ENCODE measurements at regions not wholly inside any gene's neighbourhood (a gene's known extent, or its start where the extent isn't known, plus 50 kb on each side); places are given as distances from the start of the nearest gene placed in this dataset.
"Not testable (repeated sequence)": the region's sequence is repeated elsewhere in the genome, so short reads cannot be mapped to it uniquely, and the experiment has no call there.

DNA sequence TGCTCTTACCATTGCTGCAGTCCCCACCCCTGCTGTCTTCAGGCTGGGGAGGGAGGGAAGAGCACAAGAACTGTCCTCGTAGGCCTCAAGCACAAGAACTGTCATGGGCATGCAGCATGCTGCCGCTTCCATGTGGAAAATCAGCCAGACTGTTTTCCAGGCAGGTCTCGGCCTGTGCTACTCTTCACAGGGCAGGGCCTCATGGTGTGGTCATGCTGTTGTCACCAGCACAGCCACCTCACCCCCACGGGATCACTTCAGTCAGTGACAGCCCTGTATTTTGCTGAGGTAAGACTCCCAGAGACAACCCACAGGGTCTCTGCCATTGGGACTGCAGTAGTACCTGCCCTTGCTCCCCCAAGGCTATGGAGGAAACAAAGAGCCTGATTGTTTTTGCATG lies 205.3 kb downstream of the NAP1L3 start:
- Histone ChIP-seq H3K4me1 (no peaks in the 10 kb centered on the region), H3K27ac (no peak overlapping the region), H3K27me3 (no peaks in the 10 kb centered on the region), H3K36me3 (no peaks in the 10 kb centered on the region), H3K9me3 (no peaks in the 10 kb centered on the region), H3K4me3 (no peak overlapping the region)
- TF ChIP-seq, protein P1, sequence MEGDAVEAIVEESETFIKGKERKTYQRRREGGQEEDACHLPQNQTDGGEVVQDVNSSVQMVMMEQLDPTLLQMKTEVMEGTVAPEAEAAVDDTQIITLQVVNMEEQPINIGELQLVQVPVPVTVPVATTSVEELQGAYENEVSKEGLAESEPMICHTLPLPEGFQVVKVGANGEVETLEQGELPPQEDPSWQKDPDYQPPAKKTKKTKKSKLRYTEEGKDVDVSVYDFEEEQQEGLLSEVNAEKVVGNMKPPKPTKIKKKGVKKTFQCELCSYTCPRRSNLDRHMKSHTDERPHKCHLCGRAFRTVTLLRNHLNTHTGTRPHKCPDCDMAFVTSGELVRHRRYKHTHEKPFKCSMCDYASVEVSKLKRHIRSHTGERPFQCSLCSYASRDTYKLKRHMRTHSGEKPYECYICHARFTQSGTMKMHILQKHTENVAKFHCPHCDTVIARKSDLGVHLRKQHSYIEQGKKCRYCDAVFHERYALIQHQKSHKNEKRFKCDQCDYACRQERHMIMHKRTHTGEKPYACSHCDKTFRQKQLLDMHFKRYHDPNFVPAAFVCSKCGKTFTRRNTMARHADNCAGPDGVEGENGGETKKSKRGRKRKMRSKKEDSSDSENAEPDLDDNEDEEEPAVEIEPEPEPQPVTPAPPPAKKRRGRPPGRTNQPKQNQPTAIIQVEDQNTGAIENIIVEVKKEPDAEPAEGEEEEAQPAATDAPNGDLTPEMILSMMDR (IDR thresholded peaks at IDR 0.05): no peak
- no peak for TF ChIP-seq POLR2A (IDR thresholded peaks at IDR 0.05)
- no peak for TF ChIP-seq POLR2AphosphoS5 (IDR thresholded peaks at IDR 0.05; ENCODE audit: insufficient read depth in 1 of 2, low read depth in 1 of 2)
- no peak for DNase-seq (ENCODE audit: extremely low spot score in 2 of 2)
- intact Hi-C loops (cut with DNase I): no loop called here

DNA sequence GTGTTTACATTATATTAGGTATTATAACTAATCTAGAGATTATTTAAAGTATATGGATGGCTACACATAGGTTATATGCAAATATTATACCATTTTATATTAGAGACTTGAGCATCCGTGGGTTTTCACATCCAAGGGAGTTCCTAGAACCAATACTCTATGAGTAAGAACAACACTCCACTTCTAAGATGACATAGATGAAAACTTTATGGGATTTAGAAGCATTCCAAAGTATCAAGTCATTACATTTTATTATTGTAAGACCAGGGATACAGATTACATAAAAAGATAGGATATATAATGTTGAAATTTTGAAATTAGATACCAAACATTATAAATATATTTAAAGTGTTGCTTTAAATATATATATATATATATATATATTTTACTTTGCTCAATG lies 207.0 kb downstream of the NAP1L3 start:
- TF ChIP-seq POLR2AphosphoS5 (IDR thresholded peaks at IDR 0.05; ENCODE audit: insufficient read depth in 1 of 2, low read depth in 1 of 2) (no peak), POLR2A (IDR thresholded peaks at IDR 0.05) (no peak)
- TF ChIP-seq, protein P1 (IDR thresholded peaks at IDR 0.05): no peak
- H3K9me3 ChIP-seq: no peaks in the 10 kb centered on the region
- no peaks in the 10 kb centered on the region for H3K36me3 ChIP-seq
- H3K27me3 ChIP-seq: no peaks in the 10 kb centered on the region
- no peaks in the 10 kb centered on the region for H3K4me1 ChIP-seq
- H3K27ac ChIP-seq: no peak overlapping the region
- DNase-seq (ENCODE audit: extremely low spot score in 2 of 2): no peak
- intact Hi-C loops (cut with DNase I): no loop called here
- H3K4me3 ChIP-seq: no peak overlapping the region

DNA sequence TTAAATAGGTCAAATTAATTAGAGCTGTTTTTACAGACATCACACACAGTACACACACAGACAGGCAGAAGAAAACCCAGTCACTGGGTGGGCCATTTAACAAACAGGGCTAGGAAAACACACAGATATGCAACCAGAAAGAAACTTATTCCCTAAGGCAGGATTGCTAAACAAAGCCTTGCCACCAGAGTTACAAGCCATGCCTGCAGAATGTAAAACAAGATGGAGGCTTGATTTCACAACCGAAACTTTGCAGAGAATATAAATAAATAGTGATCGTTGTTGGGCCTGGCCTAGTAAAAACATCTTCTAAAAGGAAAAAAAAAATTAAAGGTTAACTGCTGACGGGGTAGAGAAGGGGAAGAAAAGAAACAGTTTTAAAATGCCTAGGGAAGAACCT lies 212.3 kb downstream of the NAP1L3 start:
- Histone ChIP-seq H3K4me3 (no peak overlapping the region), H3K36me3 (no peaks in the 10 kb centered on the region), H3K27ac (no peak overlapping the region), H3K4me1 (no peaks in the 10 kb centered on the region), H3K9me3 (no peaks in the 10 kb centered on the region), H3K27me3 (no peaks in the 10 kb centered on the region)
- DNase-seq (ENCODE audit: extremely low spot score in 2 of 2): no peak
- intact Hi-C loops (cut with DNase I): no loop called here
- no peak for TF ChIP-seq POLR2AphosphoS5 (IDR thresholded peaks at IDR 0.05; ENCODE audit: insufficient read depth in 1 of 2, low read depth in 1 of 2)
- no peak for TF ChIP-seq POLR2A (IDR thresholded peaks at IDR 0.05)
- TF ChIP-seq, protein P1 (IDR thresholded peaks at IDR 0.05): no peak

GRCh38 chrX:93454509-93454908 lies 218.9 kb downstream of the NAP1L3 start:
- TF ChIP-seq, protein P1 (IDR thresholded peaks at IDR 0.05): no peak
- no peak for TF ChIP-seq POLR2AphosphoS5 (IDR thresholded peaks at IDR 0.05; ENCODE audit: insufficient read depth in 1 of 2, low read depth in 1 of 2)
- H3K4me3 ChIP-seq: no peak overlapping the region
- no peak overlapping the region for H3K27ac ChIP-seq
- DNase-seq (ENCODE audit: extremely low spot score in 2 of 2): no peak
- H3K36me3 ChIP-seq: no peaks in the 10 kb centered on the region
- no peaks in the 10 kb centered on the region for H3K9me3 ChIP-seq
- no peaks in the 10 kb centered on the region for H3K27me3 ChIP-seq
- intact Hi-C loops (cut with DNase I): no loop called here
- no peaks in the 10 kb centered on the region for H3K4me1 ChIP-seq

DNA sequence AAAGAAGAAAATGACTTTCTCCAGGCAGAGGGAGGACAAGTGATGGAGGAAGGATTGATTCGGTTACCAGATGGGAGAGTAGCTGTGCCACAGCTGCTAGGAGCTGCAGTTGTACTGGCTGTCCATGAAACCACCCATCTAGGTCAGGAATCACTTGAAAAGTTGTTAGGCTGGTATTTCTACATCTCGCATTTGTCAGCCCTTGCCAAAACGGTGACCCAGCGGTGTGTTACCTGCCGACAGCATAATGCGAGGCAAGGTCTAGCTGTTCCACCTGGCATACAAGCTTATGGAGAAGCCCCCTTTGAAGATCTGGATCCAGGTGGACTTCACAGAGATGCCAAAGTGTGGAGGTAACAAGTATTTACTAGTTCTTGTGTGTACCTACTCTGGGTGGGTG lies 238.7 kb downstream of the NAP1L3 start:
- H3K27me3 ChIP-seq; H3K4me1 ChIP-seq; H3K9me3 ChIP-seq; H3K27ac ChIP-seq; H3K36me3 ChIP-seq; H3K4me3 ChIP-seq; DNase-seq (ENCODE audit: extremely low spot score in 2 of 2); intact Hi-C loops (cut with DNase I): not testable (repeated sequence)

DNA sequence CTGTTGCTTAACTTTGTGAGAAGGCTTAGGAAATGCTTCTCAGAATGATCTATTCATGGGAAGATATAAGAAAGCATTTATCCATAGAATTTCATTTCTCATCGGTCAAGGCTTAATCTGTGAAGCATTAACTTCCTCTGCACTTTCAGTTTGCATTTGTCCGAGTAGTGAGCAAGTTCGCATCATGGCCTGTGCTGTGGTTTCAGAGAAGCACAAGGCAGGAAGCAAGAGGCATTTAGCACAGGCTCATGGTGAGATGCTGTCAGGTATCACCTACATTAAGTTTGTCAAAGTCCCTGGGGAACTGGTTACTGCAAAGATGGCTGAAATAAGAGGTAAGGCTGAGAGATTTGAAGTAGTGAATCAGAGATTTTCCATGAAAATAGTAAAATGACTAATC lies 244.9 kb downstream of the NAP1L3 start:
- H3K4me1 ChIP-seq: no peaks in the 10 kb centered on the region
- intact Hi-C loops (cut with DNase I): no loop called here
- no peaks in the 10 kb centered on the region for H3K9me3 ChIP-seq
- H3K4me3 ChIP-seq: no peak overlapping the region
- no peaks in the 10 kb centered on the region for H3K36me3 ChIP-seq
- H3K27me3 ChIP-seq: no peaks in the 10 kb centered on the region
- DNase-seq (ENCODE audit: extremely low spot score in 2 of 2): no peak
- TF ChIP-seq, protein P1 (IDR thresholded peaks at IDR 0.05): no peak
- TF ChIP-seq POLR2AphosphoS5 (IDR thresholded peaks at IDR 0.05; ENCODE audit: insufficient read depth in 1 of 2, low read depth in 1 of 2): no peak
- H3K27ac ChIP-seq: no peak overlapping the region

Measured in vagina (tissue), 2 donors.